HCT116 (cell line): ENCODE measurements at regions not wholly inside any gene's neighbourhood (a gene's known extent, or its start where the extent isn't known, plus 50 kb on each side); places are given as distances from the start of the nearest gene placed in this dataset.

ENCODE experiments used
- ATAC-seq: fragments of 200-7000 bp; cut with Tn5 transposase; 2 replicates; pipeline ENCODE4 v1.9.1; 2020; ENCODE audit warnings: mild to moderate bottlenecking, moderate library complexity
- BruUV-seq: library from RNA; stranded (reverse); fragments of 400-500 nt; replicated peaks from 2 replicates; lab custom pipeline; 2021; lab: Mats Ljungman, UMichigan
- CTCF ChIA-PET: fragments of 300-600 bp; sonication (Branson Sonifier 250); formaldehyde crosslinking; loops from one replicate; lab custom pipeline; 2021; ENCODE audit warnings: antibody characterized with exemption; lab: Charles Lee
- POLR2A ChIA-PET: fragments of 300-600, 350-600 bp; sonication (Branson Sonifier 250); formaldehyde crosslinking; loops from one replicate; lab custom pipeline; 2021; ENCODE audit warnings: antibody characterized with exemption; lab: Charles Lee
- RAD21 ChIA-PET, 2 experiments: fragments of 300-600 bp; sonication (Branson Sonifier 250); formaldehyde crosslinking; loops; one replicate each; lab custom pipeline; 2023; ENCODE audit warnings: low total read pairs in 2 of 2; ENCODE audit not compliant: uncharacterized antibody in 2 of 2, unreplicated experiment in 2 of 2, low non-redundant PET in 1 of 2; lab: Charles Lee
- DNase-seq: peaks from one replicate; pipeline ENCODE4 v3.0.0-alpha.2; 2010; ENCODE audit warnings: low read depth, low spot score
- H2AFZ ChIP-seq: fragments of 200-600 bp; shearing (Covaris generic), sonication (generic); 2 replicates; pipeline ENCODE4 v1.6.1; 2017; ENCODE audit warnings: low read depth, mixed run types, mixed read lengths, antibody characterized with exemption, low read length; ENCODE audit not compliant: poor library complexity, severe bottlenecking
- H3K27ac ChIP-seq: 2 replicates; pipeline ENCODE4 v1.5.1; 2012; ENCODE audit warnings: low read depth, low read length
- H3K27me3 ChIP-seq: fragments of 200-600 bp; sonication (generic); 2 replicates; pipeline ENCODE4 v1.6.1; 2016; ENCODE audit warnings: mixed run types, low read length, mixed read lengths; ENCODE audit not compliant: insufficient read depth
- H3K36me3 ChIP-seq, 2 experiments: fragments of 200-500 bp in 1 of 2; fragments of 200-600 bp in 1 of 2; sonication (Bioruptor generic) in 1 of 2; sonication (generic) in 1 of 2; 2 replicates each; pipeline versions ENCODE4 v1.5.1 to v1.6.1; 2014 to 2016; ENCODE audit warnings: low read length in 2 of 2, inconsistent platforms in 1 of 2, mixed read lengths in 1 of 2, mixed run types in 1 of 2; ENCODE audit not compliant: insufficient read depth in 2 of 2, control insufficient read depth in 1 of 2
- H3K4me1 ChIP-seq, 2 experiments: fragments of 200-600 bp in 1 of 2; sonication (generic) in 1 of 2; 2 replicates each; pipeline versions ENCODE4 v1.5.1 to v1.6.1; 2012 to 2017; ENCODE audit warnings: low read length in 2 of 2, inconsistent platforms in 1 of 2, mild to moderate bottlenecking in 1 of 2, mixed read lengths in 1 of 2, mixed run types in 1 of 2, moderate library complexity in 1 of 2; ENCODE audit not compliant: insufficient read depth in 2 of 2, control insufficient read depth in 1 of 2
- H3K4me2 ChIP-seq: fragments of 200-600 bp; sonication (generic); 2 replicates; pipeline ENCODE4 v1.6.1; 2017; ENCODE audit warnings: mixed run types, low read length, mixed read lengths
- H3K4me3 ChIP-seq, 2 experiments: fragments of 200-600 bp in 1 of 2; sonication (generic) in 1 of 2; replicated peaks in 1 of 2; 2 replicates each; pipeline ENCODE4 v1.5.1; 2011 to 2016; ENCODE audit warnings: low read length in 2 of 2, control low read depth in 1 of 2, low read depth in 1 of 2, mild to moderate bottlenecking in 1 of 2, mixed read lengths in 1 of 2, mixed run types in 1 of 2
- H3K79me2 ChIP-seq: fragments of 200-600 bp; sonication (generic); 2 replicates; pipeline ENCODE4 v1.6.1; 2017; ENCODE audit warnings: mild to moderate bottlenecking, mixed run types, low read length, moderate library complexity, mixed read lengths; ENCODE audit not compliant: insufficient read depth
- H3K9ac ChIP-seq: fragments of 200-600 bp; sonication (generic); 2 replicates; pipeline ENCODE4 v1.6.1; 2016; ENCODE audit warnings: low read length, mixed read lengths
- H3K9me2 ChIP-seq: fragments of 200-600 bp; sonication (generic), shearing (Covaris generic); 2 replicates; pipeline ENCODE4 v1.6.1; 2017; ENCODE audit warnings: mixed run types, mild to moderate bottlenecking, moderate library complexity; ENCODE audit not compliant: insufficient read depth
- H3K9me3 ChIP-seq, 2 experiments: fragments of 200-500 bp in 1 of 2; fragments of 200-600 bp in 1 of 2; sonication (Bioruptor generic) in 1 of 2; sonication (generic) in 1 of 2; 2 replicates each; pipeline ENCODE4 v1.6.1; 2014 to 2017; ENCODE audit warnings: low read length in 2 of 2, mixed read lengths in 2 of 2, inconsistent platforms in 1 of 2, low read depth in 1 of 2, mild to moderate bottlenecking in 1 of 2, mixed run types in 1 of 2, moderate library complexity in 1 of 2; ENCODE audit not compliant: control insufficient read depth in 1 of 2, insufficient read depth in 1 of 2
- H4K20me1 ChIP-seq: fragments of 200-600 bp; sonication (generic), shearing (Covaris generic); 2 replicates; pipeline ENCODE4 v1.6.1; 2017; ENCODE audit warnings: mixed run types, mild to moderate bottlenecking, moderate library complexity; ENCODE audit not compliant: insufficient read depth
- CEBPB ChIP-seq: IDR thresholded peaks from 2 replicates; pipeline ENCODE4 v1.6.1; 2012; ENCODE audit warnings: low read depth
- EGR1 ChIP-seq: IDR thresholded peaks from 2 replicates; pipeline ENCODE4 v1.6.1; 2012; ENCODE audit warnings: low read depth
- ELF1 ChIP-seq: IDR thresholded peaks from 2 replicates; pipeline ENCODE4 v1.6.1; 2012; ENCODE audit warnings: low read depth, borderline replicate concordance
- EZH2 ChIP-seq: fragments of 200-600 bp; sonication (generic); IDR thresholded peaks from 2 replicates; pipeline ENCODE4 v1.6.1; 2017; ENCODE audit warnings: antibody characterized with exemption, mixed run types
- EZH2phosphoT487 ChIP-seq: fragments of 200-600 bp; IDR thresholded peaks from 2 replicates; pipeline ENCODE4 v1.6.1; 2018; ENCODE audit warnings: antibody characterized with exemption, borderline replicate concordance
- FOSL1 ChIP-seq: IDR thresholded peaks from 2 replicates; pipeline ENCODE4 v1.6.1; 2012; ENCODE audit warnings: low read depth
- JUND ChIP-seq: IDR thresholded peaks from 2 replicates; pipeline ENCODE4 v1.6.1; 2012
- SIN3A ChIP-seq: IDR thresholded peaks from 2 replicates; pipeline ENCODE4 v1.6.1; 2012; ENCODE audit warnings: low read depth
- SRF ChIP-seq: IDR thresholded peaks from 2 replicates; pipeline ENCODE4 v1.6.1; 2012; ENCODE audit warnings: low read depth
- TCF7L2 ChIP-seq: IDR thresholded peaks from 2 replicates; pipeline ENCODE4 v1.7.0; 2011; ENCODE audit warnings: borderline replicate concordance, inconsistent platforms; ENCODE audit not compliant: insufficient read depth, insufficient read length; ENCODE audit errors: extremely low read depth
- YY1 ChIP-seq: IDR thresholded peaks from 2 replicates; pipeline ENCODE4 v1.6.1; 2011; ENCODE audit warnings: low read length, low read depth, moderate library complexity, mild to moderate bottlenecking; ENCODE audit not compliant: insufficient replicate concordance; ENCODE audit errors: extremely low read depth
- ZFX ChIP-seq: fragments of 450-650 bp; IDR thresholded peaks from 2 replicates; pipeline ENCODE4 v1.6.1; 2017
- ZNF274 ChIP-seq: fragments of 200-500 bp; sonication (Bioruptor generic); IDR thresholded peaks from 2 replicates; pipeline ENCODE4 v1.6.1; 2014; ENCODE audit warnings: mild to moderate bottlenecking, low read depth, low read length, inconsistent platforms
- intact Hi-C: fragments of 100-400 bp; cut with micrococcal nuclease; formaldehyde crosslinking; loops from 2 replicates; pipeline ENCODE4 v1.10.0; 2022
- TF ChIP-seq, protein P1 (sequence below): IDR thresholded peaks from 2 replicates; pipeline ENCODE4 v1.6.1; 2012; ENCODE audit warnings: low read depth
- TF ChIP-seq, protein P2 (sequence below), 3 experiments: fragments of 200-600 bp in 1 of 3; sonication (generic) in 1 of 3; IDR thresholded peaks in 2 of 3; conservative IDR thresholded peaks in 1 of 3; 2 replicates each; pipeline ENCODE4 v1.5.1; 2012 to 2017; ENCODE audit warnings: low read depth in 2 of 3, low read length in 2 of 3, antibody characterized with exemption in 1 of 3, borderline replicate concordance in 1 of 3, control low read depth in 1 of 3, mild to moderate bottlenecking in 1 of 3, mixed read lengths in 1 of 3, mixed run types in 1 of 3, moderate library complexity in 1 of 3; ENCODE audit not compliant: insufficient read depth in 1 of 3
- TF ChIP-seq, protein P3 (sequence below): IDR thresholded peaks from 2 replicates; pipeline ENCODE4 v1.6.1; 2012

GRCh38 chr5:63164339-63164738 is 585.7 kb downstream of the LRRC70 start:
- POLR2A ChIA-PET: no interaction called here
- Histone ChIP-seq H2AFZ (no peak overlapping the region), H3K9me3 (peaks cover 5 to 11% of the 10 kb centered on the region in 2 experiments; a peak in 2 of 4 replicates), H4K20me1 (no peaks in the 10 kb centered on the region; the same call in 1 of the 2 replicates), H3K27me3 (no peaks in the 10 kb centered on the region), H3K4me1 (no peaks in the 10 kb centered on the region), H3K27ac (no peak overlapping the region), H3K79me2 (no peaks in the 10 kb centered on the region), H3K4me3 (no peak overlapping the region), H3K9ac (no peak overlapping the region), H3K4me2 (no peak overlapping the region), H3K36me3 (no peaks in the 10 kb centered on the region), H3K9me2 (no peaks in the 10 kb centered on the region)
- CTCF ChIA-PET: no interaction called here
- no peak for ATAC-seq
- RAD21 ChIA-PET: no interaction called here
- no peak for DNase-seq
- BruUV-seq: no TSS peak
- intact Hi-C loops: no loop called here
- TF ChIP-seq ELF1 (no peak), ZNF274 (no peak)
- TF ChIP-seq, all 23 proteins: peak for 0

- ChIA-PET CTCF (no interaction called here), RAD21 (no interaction called here)
- H3K4me1 ChIP-seq: no peaks in the 10 kb centered on the region
- TF ChIP-seq ELF1 (no peak), TCF7L2 (no peak), ZNF274 (no peak), SIN3A (no peak), SRF (no peak), FOSL1 (no peak), CEBPB (no peak), ZFX (no peak), EZH2 (no peak), EZH2phosphoT487 (no peak), EGR1 (no peak), YY1 (no peak), JUND (no peak)
- TF ChIP-seq, protein P1, sequence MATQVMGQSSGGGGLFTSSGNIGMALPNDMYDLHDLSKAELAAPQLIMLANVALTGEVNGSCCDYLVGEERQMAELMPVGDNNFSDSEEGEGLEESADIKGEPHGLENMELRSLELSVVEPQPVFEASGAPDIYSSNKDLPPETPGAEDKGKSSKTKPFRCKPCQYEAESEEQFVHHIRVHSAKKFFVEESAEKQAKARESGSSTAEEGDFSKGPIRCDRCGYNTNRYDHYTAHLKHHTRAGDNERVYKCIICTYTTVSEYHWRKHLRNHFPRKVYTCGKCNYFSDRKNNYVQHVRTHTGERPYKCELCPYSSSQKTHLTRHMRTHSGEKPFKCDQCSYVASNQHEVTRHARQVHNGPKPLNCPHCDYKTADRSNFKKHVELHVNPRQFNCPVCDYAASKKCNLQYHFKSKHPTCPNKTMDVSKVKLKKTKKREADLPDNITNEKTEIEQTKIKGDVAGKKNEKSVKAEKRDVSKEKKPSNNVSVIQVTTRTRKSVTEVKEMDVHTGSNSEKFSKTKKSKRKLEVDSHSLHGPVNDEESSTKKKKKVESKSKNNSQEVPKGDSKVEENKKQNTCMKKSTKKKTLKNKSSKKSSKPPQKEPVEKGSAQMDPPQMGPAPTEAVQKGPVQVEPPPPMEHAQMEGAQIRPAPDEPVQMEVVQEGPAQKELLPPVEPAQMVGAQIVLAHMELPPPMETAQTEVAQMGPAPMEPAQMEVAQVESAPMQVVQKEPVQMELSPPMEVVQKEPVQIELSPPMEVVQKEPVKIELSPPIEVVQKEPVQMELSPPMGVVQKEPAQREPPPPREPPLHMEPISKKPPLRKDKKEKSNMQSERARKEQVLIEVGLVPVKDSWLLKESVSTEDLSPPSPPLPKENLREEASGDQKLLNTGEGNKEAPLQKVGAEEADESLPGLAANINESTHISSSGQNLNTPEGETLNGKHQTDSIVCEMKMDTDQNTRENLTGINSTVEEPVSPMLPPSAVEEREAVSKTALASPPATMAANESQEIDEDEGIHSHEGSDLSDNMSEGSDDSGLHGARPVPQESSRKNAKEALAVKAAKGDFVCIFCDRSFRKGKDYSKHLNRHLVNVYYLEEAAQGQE: no peak
- TF ChIP-seq, protein P2, sequence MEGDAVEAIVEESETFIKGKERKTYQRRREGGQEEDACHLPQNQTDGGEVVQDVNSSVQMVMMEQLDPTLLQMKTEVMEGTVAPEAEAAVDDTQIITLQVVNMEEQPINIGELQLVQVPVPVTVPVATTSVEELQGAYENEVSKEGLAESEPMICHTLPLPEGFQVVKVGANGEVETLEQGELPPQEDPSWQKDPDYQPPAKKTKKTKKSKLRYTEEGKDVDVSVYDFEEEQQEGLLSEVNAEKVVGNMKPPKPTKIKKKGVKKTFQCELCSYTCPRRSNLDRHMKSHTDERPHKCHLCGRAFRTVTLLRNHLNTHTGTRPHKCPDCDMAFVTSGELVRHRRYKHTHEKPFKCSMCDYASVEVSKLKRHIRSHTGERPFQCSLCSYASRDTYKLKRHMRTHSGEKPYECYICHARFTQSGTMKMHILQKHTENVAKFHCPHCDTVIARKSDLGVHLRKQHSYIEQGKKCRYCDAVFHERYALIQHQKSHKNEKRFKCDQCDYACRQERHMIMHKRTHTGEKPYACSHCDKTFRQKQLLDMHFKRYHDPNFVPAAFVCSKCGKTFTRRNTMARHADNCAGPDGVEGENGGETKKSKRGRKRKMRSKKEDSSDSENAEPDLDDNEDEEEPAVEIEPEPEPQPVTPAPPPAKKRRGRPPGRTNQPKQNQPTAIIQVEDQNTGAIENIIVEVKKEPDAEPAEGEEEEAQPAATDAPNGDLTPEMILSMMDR (IDR thresholded peaks at IDR 0.05 in 2 of 3, conservative IDR thresholded peaks at IDR 0.05 in 1 of 3; ENCODE audit: borderline replicate concordance in 1 of 3, insufficient read depth in 1 of 3, low read depth in 2 of 3, low read length in 2 of 3): no peak
- TF ChIP-seq, protein P3, sequence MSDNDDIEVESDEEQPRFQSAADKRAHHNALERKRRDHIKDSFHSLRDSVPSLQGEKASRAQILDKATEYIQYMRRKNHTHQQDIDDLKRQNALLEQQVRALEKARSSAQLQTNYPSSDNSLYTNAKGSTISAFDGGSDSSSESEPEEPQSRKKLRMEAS: no peak
Observed at GRCh38 chr5:63155310-63155631, 576.7 kb downstream of the LRRC70 start.

More at GRCh38 chr5:63155310-63155631, 576.7 kb downstream of the LRRC70 start:
- no TSS peak for BruUV-seq
- H3K36me3 ChIP-seq: no peaks in the 10 kb centered on the region
- no peaks in the 10 kb centered on the region for H3K27me3 ChIP-seq
- no peak overlapping the region for H3K4me2 ChIP-seq
- H3K79me2 ChIP-seq: no peaks in the 10 kb centered on the region
- H3K9me3 ChIP-seq: peaks cover 0 to 9% of the 10 kb centered on the region in 2 experiments; a peak in 2 of 4 replicates
- H3K27ac ChIP-seq: no peak overlapping the region
- no peak for DNase-seq
- ATAC-seq: no peak
- H3K4me3 ChIP-seq: no peak overlapping the region
- H2AFZ ChIP-seq: no peak overlapping the region
- H3K9ac ChIP-seq: no peak overlapping the region
- POLR2A ChIA-PET: no interaction called here
- no peaks in the 10 kb centered on the region for H3K9me2 ChIP-seq
- H4K20me1 ChIP-seq: no peaks in the 10 kb centered on the region; the same call in 1 of the 2 replicates
- intact Hi-C loops: no loop called here
